NCI-H2227 (cell line): ENCODE measurements at regions not wholly inside any gene's neighbourhood (a gene's known extent, or its start where the extent isn't known, plus 50 kb on each side); places are given as distances from the start of the nearest gene placed in this dataset.
"Not testable (repeated sequence)": the region's sequence is repeated elsewhere in the genome, so short reads cannot be mapped to it uniquely, and the experiment has no call there.

Source experiments
- DNase-seq: peaks from one replicate; lab custom pipeline; 2025; ENCODE audit not compliant: unreplicated experiment; lab: John Stamatoyannopoulos, UW

DNA sequence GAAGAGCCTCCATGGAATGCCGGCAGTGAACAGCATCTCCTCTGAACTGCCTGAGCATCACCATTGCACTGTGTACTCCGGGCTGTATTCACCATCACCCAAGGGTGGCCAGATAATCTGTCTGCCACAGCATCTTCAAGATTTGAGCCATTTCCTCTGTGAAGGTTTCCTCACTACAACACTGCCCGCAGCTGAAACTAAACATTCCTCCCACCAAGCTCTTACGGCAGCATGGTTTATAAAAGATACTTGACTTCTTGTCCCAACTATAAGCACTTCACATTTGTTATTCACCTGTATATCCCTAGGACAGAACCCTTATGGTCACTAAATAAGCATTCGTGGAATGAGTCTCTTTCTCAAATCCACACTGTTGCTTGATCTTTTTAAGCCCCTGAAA lies 125.9 kb downstream of the SST start:
- no peak for DNase-seq

DNA sequence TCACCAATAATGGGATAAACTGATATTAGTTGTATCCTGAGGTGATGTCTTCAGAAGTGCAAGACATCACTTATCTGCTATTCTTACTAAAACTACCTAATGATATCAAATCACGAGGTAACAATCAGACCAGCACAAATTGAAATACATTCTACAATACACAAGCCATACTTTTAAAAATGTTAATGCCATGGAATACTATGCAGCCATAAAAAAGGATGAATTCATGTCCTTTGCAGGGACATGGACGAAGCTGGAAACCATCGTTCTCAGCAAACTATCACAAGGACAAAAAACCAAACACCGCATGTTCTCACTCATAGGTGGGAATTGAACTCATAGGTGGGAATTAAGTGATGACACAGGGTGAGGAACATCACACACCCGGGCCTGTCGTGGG lies 129.3 kb downstream of the SST start:
- DNase-seq: no peak

DNA sequence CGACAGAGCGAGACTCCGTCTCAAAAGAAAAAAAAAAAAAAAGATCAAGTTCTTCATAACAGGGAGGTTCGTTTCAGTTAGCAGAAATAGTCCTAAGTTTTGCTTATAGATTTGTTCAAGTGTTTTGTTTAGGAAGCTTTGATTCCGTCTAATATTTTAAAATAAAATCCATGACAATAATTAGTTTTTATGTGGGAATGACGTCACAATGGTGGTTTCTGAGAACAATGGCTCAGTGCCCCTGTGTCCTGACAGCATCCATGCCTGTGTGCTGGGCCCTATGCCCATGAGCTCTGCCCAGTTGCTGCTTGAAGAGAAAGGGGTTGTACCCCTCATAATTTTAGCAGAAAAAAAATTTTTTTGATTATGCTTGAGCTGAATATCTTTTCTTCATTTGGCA lies 134.0 kb downstream of the SST start:
- no peak for DNase-seq

GRCh38 chr3:187533797-187534196 lies 136.4 kb downstream of the SST start:
- DNase-seq: no peak

- DNase-seq: no peak
These were observed 138.4 kb downstream of the SST start for GRCh38 chr3:187531831-187532230.

- DNase-seq: no peak
These were observed 147.3 kb downstream of the SST start for GRCh38 chr3:187522890-187523289.

DNA sequence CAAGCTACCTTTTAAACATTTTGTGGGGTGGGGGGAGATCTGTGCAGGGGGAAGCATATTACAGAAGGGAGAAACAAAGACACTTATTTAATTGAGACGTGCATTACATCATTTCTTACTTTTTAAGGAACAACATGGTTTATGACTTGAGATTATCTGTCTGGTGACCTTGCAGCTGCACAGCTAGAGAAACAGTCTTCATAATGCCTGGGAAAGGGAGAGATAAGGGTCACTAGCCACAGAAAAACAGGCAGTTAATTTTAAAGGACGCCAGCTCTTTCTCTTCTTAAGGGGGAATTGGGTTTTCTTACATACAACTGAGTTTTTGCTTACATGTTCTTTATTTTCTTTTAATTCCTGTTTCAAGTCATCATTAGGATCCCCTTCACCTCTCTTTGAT lies 147.9 kb downstream of the SST start:
- no peak for DNase-seq

GRCh38 chr3:187521546-187521945 lies 148.6 kb downstream of the SST start:
- DNase-seq: no peak

DNA sequence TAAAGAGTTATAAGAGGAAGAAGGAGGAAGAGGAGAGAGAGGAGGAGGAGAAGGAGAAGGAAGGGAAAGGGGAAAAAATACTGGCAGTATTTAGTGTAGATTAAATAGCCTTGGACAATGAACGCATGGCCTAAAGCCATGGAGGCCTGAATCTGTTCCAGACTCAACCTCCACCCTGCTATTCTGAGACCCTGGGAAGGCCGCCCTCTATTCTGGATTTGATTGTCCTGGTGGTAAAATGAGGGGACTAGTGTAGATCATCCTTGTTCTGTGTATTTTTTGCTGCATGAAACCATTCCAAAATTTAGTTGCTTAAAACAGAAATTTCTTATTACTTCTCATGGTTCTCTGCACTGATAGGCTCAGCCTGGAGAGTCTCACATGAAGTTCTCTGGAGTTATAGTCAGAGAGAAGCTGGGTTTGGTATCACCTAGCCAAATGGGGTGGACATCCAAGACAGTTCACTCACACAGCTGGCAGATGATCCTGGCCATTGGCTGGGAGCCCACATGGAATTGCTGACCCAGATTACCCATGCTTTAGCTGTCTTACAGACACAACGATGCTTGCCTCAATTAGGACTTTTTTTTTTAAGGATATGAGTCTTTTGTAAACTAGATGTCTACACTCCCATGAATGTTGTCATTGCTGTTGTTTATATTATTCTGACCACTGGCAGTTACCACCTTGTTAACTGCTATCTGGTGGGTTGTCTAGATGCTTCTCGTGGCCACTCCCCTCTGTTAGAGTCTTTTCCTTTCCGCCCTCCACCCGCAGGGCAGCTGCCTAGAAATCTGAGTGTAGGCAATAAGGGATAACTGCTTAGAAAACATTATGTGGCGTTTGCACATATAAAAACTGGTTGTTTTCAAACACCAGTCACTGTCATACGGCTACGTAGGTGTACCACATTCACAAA lies 149.9 kb downstream of the SST start:
- DNase-seq: no peak

DNA sequence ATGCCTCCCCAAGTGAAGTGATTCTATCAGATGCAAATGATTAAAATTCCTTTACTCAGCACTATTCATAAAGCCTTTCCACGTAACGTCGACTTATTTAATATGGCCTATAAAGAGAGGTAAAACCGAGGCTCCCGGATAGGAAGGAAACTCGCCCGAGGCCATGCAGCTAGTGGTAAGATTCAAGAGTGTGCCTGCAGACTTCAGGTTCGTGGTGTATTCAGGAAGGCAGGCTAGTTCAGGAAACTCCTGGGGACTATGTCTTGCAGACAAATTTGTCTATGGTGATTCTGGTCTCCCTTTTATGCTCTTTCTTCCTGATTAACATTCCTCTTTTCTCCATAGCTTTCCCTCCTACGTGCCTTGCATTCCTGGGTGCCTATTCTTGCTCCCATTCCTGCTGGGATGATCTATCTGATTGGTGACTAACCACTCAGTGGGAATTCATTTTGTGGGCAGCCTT lies 150.7 kb downstream of the SST start:
- DNase-seq: no peak

DNA sequence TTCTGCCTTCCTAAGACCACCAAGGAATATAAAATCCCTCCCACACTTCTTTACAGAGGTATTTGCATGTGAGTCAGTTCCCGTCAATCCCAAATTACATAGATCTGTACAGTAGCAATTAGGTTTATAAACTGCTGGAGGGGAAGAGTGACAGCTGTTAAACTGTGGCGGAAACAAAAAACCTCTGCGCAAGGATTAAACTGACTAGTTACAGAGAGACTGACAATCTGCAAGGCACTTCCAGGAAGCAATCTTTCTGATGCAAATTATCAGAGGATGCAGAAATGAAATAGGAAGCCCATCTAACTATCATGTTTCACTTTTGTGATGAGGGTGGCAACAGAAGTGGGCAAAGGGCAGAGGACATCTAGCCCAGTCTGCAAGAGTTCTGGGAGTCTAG lies 150.4 kb downstream of the RTP4 start:
- DNase-seq: no peak

DNA sequence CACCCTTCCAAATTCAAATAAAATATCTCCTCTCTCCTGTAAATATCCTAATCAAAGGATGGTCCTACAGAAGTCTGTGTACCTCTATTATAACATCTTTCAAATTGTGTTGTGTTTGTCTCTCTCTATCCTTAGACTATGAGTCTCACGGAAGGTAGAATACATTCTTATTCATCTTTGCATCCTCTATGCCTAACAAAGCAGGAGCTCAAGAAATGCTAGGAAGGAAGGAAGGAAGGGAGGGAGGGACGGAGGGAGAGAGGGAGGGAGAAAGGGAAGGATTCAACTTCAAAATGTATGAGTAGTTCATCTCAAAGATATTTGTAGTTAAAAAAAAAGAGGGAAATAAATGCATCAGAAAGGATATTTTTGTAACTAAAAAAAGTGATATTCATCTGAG lies 150.0 kb downstream of the RTP4 start:
- no peak for DNase-seq

- DNase-seq: no peak
These were observed 148.4 kb downstream of the RTP4 start for GRCh38 chr3:187516446-187517185.

DNA sequence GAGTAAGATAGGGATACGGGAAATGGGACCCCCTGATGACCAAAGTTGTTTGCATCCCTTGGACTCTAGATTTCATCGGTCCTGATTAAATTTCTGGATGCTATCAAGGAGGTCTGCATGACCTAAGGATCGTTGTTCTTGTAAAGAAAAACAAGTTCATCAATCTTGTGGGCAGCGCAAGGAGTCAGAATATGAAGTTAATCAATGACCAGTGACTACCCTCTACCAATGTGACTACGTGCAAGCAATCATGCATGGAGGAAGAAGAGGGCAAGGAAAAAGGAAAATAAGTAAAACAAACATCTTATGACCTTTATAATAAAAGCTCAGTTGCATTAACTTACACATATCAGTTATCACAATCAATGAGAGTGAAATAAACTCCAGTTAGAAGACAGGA lies 139.7 kb downstream of the RTP4 start:
- DNase-seq: no peak

GRCh38 chr3:187507266-187507665 lies 139.1 kb downstream of the RTP4 start:
- no peak for DNase-seq

GRCh38 chr3:187504435-187504834 lies 136.2 kb downstream of the RTP4 start:
- no peak for DNase-seq

DNA sequence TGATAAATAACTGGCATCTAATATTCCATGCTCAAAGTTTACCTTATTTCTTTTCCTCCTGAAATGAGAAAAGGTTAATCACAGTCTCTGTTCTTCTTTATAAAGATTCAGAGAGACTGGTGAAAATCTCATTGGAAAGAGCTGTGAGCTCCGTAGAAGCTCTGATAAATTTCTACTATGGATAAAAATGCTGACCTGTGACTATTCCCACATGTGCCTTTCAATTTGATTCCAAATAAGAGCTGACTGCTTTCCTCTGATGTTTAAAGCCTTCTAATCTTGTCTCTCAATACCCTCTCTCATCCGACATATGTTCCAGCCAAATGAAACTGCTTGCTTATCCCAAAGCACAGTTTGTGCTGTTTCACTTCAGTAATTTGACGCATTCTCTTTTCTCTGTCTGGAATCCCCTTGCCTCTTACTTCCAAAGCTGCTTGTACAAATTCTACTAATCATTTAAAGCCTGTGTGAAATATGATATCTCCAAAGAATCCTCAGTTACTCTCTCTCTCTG lies 130.1 kb downstream of the RTP4 start:
- no peak for DNase-seq

- no peak for DNase-seq
These were observed 128.9 kb downstream of the RTP4 start for GRCh38 chr3:187497052-187497451.

DNA sequence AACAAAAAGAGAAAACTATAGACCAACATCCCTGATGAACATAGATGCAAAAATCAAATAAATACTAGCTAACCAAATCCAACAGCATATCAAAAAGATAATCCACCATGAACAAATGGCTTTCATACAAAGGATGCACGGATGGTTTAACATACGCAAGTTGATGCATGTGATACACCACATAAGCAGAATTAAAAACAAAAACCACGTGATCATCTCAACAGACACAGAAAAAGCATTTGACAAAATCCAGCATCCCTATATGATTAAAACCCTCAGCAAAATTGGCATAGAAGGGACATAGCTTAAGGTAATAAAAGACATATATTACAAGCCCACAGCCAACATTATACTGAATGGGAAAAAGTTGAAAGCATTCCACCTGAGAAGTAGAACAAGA lies 125.9 kb downstream of the RTP4 start:
- DNase-seq: not testable (repeated sequence)

GRCh38 chr3:187491371-187491770 lies 123.2 kb downstream of the RTP4 start:
- DNase-seq: no peak

GRCh38 chr3:187490366-187490765 lies 122.2 kb downstream of the RTP4 start:
- no peak for DNase-seq
